H9 (cell line): ENCODE measurements at regions not wholly inside any gene's neighbourhood (a gene's known extent, or its start where the extent isn't known, plus 50 kb on each side); places are given as distances from the start of the nearest gene placed in this dataset.

Experiments
- DNase-seq: peaks from one replicate; pipeline ENCODE4 v3.0.0-alpha.2; 2017
- H2AFZ ChIP-seq: one replicate; pipeline ENCODE4 v1.6.1; 2013; ENCODE audit warnings: mild to moderate bottlenecking, low read length, control low read depth, moderate library complexity
- H2AK5ac ChIP-seq: 2 replicates; pipeline ENCODE4 v1.6.1; 2013; ENCODE audit warnings: low read length, control low read depth, mixed read lengths; ENCODE audit not compliant: insufficient read length
- H2BK120ac ChIP-seq: one replicate; pipeline ENCODE4 v1.6.1; 2013; ENCODE audit warnings: low read depth, mild to moderate bottlenecking, low read length, control low read depth, inconsistent platforms; ENCODE audit not compliant: poor library complexity, severe bottlenecking
- H2BK12ac ChIP-seq: 2 replicates; pipeline ENCODE4 v1.6.1; 2013; ENCODE audit warnings: low read length, control low read depth, mixed read lengths, low read depth; ENCODE audit not compliant: insufficient read length
- H2BK15ac ChIP-seq: 2 replicates; pipeline ENCODE4 v1.6.1; 2013; ENCODE audit warnings: low read depth, low read length, control low read depth
- H2BK20ac ChIP-seq: one replicate; pipeline ENCODE4 v1.6.1; 2013; ENCODE audit warnings: low read depth, mild to moderate bottlenecking, low read length, control low read depth, inconsistent platforms; ENCODE audit not compliant: poor library complexity, severe bottlenecking
- H2BK5ac ChIP-seq: 2 replicates; pipeline ENCODE4 v1.6.1; 2013; ENCODE audit warnings: low read length, control low read depth, mixed read lengths; ENCODE audit not compliant: insufficient read length
- H3K14ac ChIP-seq: 2 replicates; pipeline ENCODE4 v1.6.1; 2013; ENCODE audit warnings: low read length, control low read depth; ENCODE audit not compliant: insufficient read depth
- H3K18ac ChIP-seq: 2 replicates; pipeline ENCODE4 v1.6.1; 2013; ENCODE audit warnings: low read depth, mild to moderate bottlenecking, mixed read lengths, low read length, control low read depth; ENCODE audit not compliant: insufficient read length
- H3K23ac ChIP-seq: 2 replicates; pipeline ENCODE4 v1.6.1; 2013; ENCODE audit warnings: low read length, control low read depth, mixed read lengths, low read depth; ENCODE audit not compliant: insufficient read length
- H3K23me2 ChIP-seq: 2 replicates; pipeline ENCODE4 v1.6.1; 2013; ENCODE audit warnings: low read depth, mild to moderate bottlenecking, mixed read lengths, low read length, control low read depth; ENCODE audit not compliant: insufficient read length, poor library complexity, severe bottlenecking
- H3K27ac ChIP-seq: 2 replicates; pipeline ENCODE4 v1.5.1; 2013; ENCODE audit warnings: low read length, control low read depth, mixed read lengths, low read depth; ENCODE audit not compliant: insufficient read length
- H3K27me3 ChIP-seq: 2 replicates; pipeline ENCODE4 v1.6.1; 2013; ENCODE audit warnings: low read length, control low read depth, inconsistent platforms; ENCODE audit not compliant: insufficient read depth
- H3K4ac ChIP-seq: 2 replicates; pipeline ENCODE4 v1.6.1; 2013; ENCODE audit warnings: low read depth, mild to moderate bottlenecking, control low read depth, inconsistent platforms, low read length, moderate library complexity
- H3K4me1 ChIP-seq: 2 replicates; pipeline ENCODE4 v1.6.1; 2013; ENCODE audit warnings: low read length, control low read depth, inconsistent platforms; ENCODE audit not compliant: insufficient read depth
- H3K4me2 ChIP-seq: 2 replicates; pipeline ENCODE4 v1.6.1; 2013; ENCODE audit warnings: low read length, control low read depth, mixed read lengths; ENCODE audit not compliant: insufficient read length, insufficient read depth
- H3K56ac ChIP-seq: 2 replicates; pipeline ENCODE4 v1.6.1; 2013; ENCODE audit warnings: low read depth, mild to moderate bottlenecking, mixed read lengths, low read length, control low read depth; ENCODE audit not compliant: insufficient read length
- H3K79me1 ChIP-seq: 2 replicates; pipeline ENCODE4 v1.6.1; 2013; ENCODE audit warnings: low read depth, mild to moderate bottlenecking, moderate library complexity, low read length, control low read depth, inconsistent platforms; ENCODE audit not compliant: insufficient read depth, poor library complexity, severe bottlenecking
- H3K79me2 ChIP-seq: 2 replicates; pipeline ENCODE4 v1.6.1; 2013; ENCODE audit warnings: low read length, control low read depth, inconsistent platforms; ENCODE audit not compliant: insufficient read depth
- H3K9ac ChIP-seq: 2 replicates; pipeline ENCODE4 v1.6.1; 2013; ENCODE audit warnings: low read length, control low read depth, mixed read lengths; ENCODE audit not compliant: insufficient read length; ENCODE audit errors: extremely low read depth
- H3K9me3 ChIP-seq: one replicate; pipeline ENCODE4 v1.6.1; 2013; ENCODE audit warnings: low read depth, low read length, inconsistent platforms; ENCODE audit not compliant: control insufficient read depth
- H3T11ph ChIP-seq: one replicate; pipeline ENCODE4 v1.6.1; 2013; ENCODE audit warnings: mild to moderate bottlenecking, low read length, control low read depth, inconsistent platforms
- H4K20me1 ChIP-seq: one replicate; pipeline ENCODE4 v1.6.1; 2013; ENCODE audit not compliant: control insufficient read depth, insufficient read length, insufficient read depth
- H4K5ac ChIP-seq: 2 replicates; pipeline ENCODE4 v1.6.1; 2013; ENCODE audit warnings: low read depth, mild to moderate bottlenecking, mixed read lengths, low read length, control low read depth; ENCODE audit not compliant: insufficient read length
- H4K8ac ChIP-seq: replicated peaks from 2 replicates; pipeline ENCODE4 v1.6.1; 2013; ENCODE audit warnings: low read length, control low read depth, mixed read lengths, low read depth; ENCODE audit not compliant: insufficient read length
- H4K91ac ChIP-seq: 2 replicates; pipeline ENCODE4 v1.6.1; 2013; ENCODE audit warnings: low read depth, mild to moderate bottlenecking, moderate library complexity, mixed read lengths, low read length, control low read depth; ENCODE audit not compliant: insufficient read length
- H3K27ac Mint-ChIP-seq, 3 experiments: 2 replicates in 2 of 3; 3 replicates in 1 of 3; pipeline ENCODE4 v1.8.0; 2020 to 2021; ENCODE audit warnings: mixed read lengths in 3 of 3, mild to moderate bottlenecking in 1 of 3, moderate library complexity in 1 of 3
- H3K27me3 Mint-ChIP-seq: 2 replicates; pipeline ENCODE4 v1.8.0; 2021; ENCODE audit warnings: low read depth, mild to moderate bottlenecking, moderate library complexity, mixed read lengths
- H3K36me3 Mint-ChIP-seq, 3 experiments: 2 replicates in 2 of 3; 3 replicates in 1 of 3; pipeline ENCODE4 v1.8.0; 2020 to 2021; ENCODE audit warnings: low read depth in 3 of 3, mixed read lengths in 3 of 3; ENCODE audit not compliant: insufficient read depth in 1 of 3
- H3K4me1 Mint-ChIP-seq, 2 experiments: 2 replicates each; pipeline ENCODE4 v1.8.0; 2020; ENCODE audit warnings: mixed read lengths in 2 of 2
- H3K4me3 Mint-ChIP-seq, 2 experiments: 2 replicates in 1 of 2; 3 replicates in 1 of 2; pipeline ENCODE4 v1.8.0; 2020 to 2021; ENCODE audit warnings: mild to moderate bottlenecking in 2 of 2, mixed read lengths in 2 of 2, moderate library complexity in 1 of 2
- H3K9me3 Mint-ChIP-seq, 2 experiments: 2 replicates in 1 of 2; 3 replicates in 1 of 2; pipeline ENCODE4 v1.8.0; 2020; ENCODE audit warnings: mild to moderate bottlenecking in 2 of 2, mixed read lengths in 2 of 2, moderate library complexity in 1 of 2
- CTCF ChIP-seq: fragments of 200-600 bp; sonication (generic); conservative IDR thresholded peaks from 3 replicates; pipeline ENCODE4 v1.8.0; 2021; ENCODE audit warnings: antibody characterized with exemption, mild to moderate bottlenecking
- WGBS: extraction: QIAGEN DNeasy Blood & Tissue Kit; methylation state at CpG from one replicate; pipeline ENCODE4 v1.1.7; 2013; ENCODE audit warnings: missing lambda C conversion rate, low lambda C conversion rate, mixed read lengths; ENCODE audit not compliant: insufficient read length; ENCODE audit errors: extremely low coverage; 5-methylcytosine and 5-hydroxymethylcytosine counted together

GRCh38 chr2:117555965-117556364, 258.5 kb upstream of the DDX18 start:
- Histone ChIP-seq H2AFZ (no peak overlapping the region), H3K27ac (no peak overlapping the region), H3K23me2 (no peaks in the 10 kb centered on the region), H3K9ac (no peak overlapping the region), H3T11ph (no peak overlapping the region), H2BK15ac (no peak overlapping the region), H2BK12ac (no peak overlapping the region), H3K79me2 (no peaks in the 10 kb centered on the region), H3K23ac (no peak overlapping the region), H4K8ac (no peak overlapping the region), H2AK5ac (no peak overlapping the region), H3K56ac (no peak overlapping the region), H2BK5ac (no peak overlapping the region), H3K27me3 (no peaks in the 10 kb centered on the region), H4K20me1 (no peaks in the 10 kb centered on the region), H2BK20ac (no peak overlapping the region), H2BK120ac (no peak overlapping the region), H4K5ac (no peak overlapping the region), H3K4ac (no peak overlapping the region), H4K91ac (no peak overlapping the region), H3K9me3 (no peaks in the 10 kb centered on the region), H3K14ac (no peak overlapping the region), H3K4me1 (peaks cover 14% of the 10 kb centered on the region; the same call in 1 of the 2 replicates), H3K18ac (no peak overlapping the region), H3K4me2 (no peak overlapping the region), H3K79me1 (no peaks in the 10 kb centered on the region)
- Mint-ChIP-seq H3K27me3 (no peaks in the 10 kb centered on the region), H3K27ac (peak overlapping the region in 1 of 3 experiments; percentile 47; a peak in 1 of 7 replicates), H3K4me1 (peaks cover 47 to 56% of the 10 kb centered on the region in 2 experiments), H3K36me3 (no peaks in the 10 kb centered on the region), H3K9me3 (no peaks in the 10 kb centered on the region), H3K4me3 (no peak overlapping the region)
- no peak for TF ChIP-seq CTCF
- WGBS: no CpG with 5 or more reads among the region's 5 CpGs
- DNase-seq: no peak
